Fibroblast of peridontal ligament (primary cell): ENCODE measurements at regions not wholly inside any gene's neighbourhood (a gene's known extent, or its start where the extent isn't known, plus 50 kb on each side); places are given as distances from the start of the nearest gene placed in this dataset.
A peak's percentile ranks its signal among the peaks of the same experiment; 100 is the strongest.
"Not testable (repeated sequence)": the region's sequence is repeated elsewhere in the genome, so short reads cannot be mapped to it uniquely, and the experiment has no call there.

Experiments used
- DNase-seq: peaks from one replicate; pipeline ENCODE4 v3.0.0-alpha.2; 2010; ENCODE audit errors: extremely low read depth

DNA sequence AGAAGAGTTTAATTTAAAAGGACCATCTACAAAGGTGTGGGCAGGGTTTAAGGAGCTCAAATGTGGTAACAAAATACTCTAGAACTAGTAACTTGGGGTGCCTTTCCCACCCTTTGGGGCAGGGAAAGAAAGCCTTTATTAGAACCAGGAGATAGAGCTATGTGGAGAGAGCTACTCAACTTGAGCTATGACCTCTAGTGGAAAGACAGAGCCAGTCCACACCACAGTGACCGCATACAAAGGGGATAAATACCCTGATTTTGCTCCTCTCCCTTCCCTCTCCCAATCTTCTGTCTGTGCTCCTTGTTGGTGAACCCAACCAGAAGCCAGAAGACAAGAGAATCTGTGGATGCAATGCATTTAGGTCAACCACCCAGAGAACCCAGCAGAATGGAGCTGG, 54.4 kb upstream of the JAK1 start:
- DNase-seq: peak; percentile 19

DNA sequence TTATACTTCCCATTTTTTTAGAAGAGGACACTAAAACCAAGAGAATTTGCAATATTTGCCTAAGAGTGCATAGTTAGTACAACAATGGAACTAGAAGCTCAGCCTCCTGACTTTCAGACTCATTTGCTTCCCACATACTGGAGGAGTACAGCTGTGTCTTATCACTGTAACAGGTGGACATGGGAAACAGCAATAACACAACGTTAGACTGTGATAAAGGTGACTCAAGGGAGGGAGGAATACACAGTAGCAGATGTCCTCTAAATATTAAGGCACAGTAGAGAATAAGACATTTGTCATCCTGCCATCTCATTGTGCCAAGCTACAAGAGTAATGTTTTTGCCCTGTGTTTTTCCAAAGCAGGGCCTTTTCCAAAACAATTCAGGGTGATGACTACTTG, 55.4 kb upstream of the JAK1 start:
- DNase-seq: no peak

DNA sequence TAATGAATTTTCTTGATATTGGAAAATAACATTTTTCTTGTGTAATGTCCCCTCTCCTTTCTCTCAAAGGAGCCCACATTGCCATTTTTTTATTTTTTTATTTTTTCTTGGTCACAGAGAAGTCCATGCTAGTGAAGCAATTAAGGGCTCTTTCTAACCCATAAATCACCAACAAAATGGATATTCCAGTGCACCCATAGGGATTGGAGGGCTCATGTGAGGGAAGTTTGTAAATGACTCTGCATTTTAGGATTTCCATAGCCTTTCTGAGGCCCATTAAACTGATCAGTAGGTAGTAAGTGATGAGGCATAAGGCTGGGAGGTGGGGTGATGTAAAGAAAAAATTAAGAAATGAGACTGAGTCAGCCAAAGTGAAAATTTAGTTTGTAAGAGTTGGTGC, 55.9 kb upstream of the JAK1 start:
- no peak for DNase-seq

DNA sequence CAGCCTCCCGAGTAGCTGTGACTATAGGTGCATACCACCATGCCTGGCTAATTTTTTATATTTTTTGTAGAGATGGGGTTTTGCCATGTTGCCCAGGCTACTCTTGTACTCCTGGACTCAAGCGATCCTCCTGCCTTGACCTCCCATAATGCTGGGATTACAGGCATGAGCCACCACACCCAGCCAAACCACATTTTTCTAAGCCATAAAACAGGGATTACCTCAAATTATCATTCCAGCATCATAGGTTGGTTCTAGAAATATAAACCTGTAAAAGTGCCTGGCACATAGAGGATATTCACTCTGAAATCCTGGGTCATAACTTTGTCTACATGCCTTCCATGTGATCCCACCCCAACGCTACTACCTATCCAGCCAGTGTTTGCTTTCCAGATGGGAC, 59.4 kb upstream of the JAK1 start:
- DNase-seq: no peak

DNA sequence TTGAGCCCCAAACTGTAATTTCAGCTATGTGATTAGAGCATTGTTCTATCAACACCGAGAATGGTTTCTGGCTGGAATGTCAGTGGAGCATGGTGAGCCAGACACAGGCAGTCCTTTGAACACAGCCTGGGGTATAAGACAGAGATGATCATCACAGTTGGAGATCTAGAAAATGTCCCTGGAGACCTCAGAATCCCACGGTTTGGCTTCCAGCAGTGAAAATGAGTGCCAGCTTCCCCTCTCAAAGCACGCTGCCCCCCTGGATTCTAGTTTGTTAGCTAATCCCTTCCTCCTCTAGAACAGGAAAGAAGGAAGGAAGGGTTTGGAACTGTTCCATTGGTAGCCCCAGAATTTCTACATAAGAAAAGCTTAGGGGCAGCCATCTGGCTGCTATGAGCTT, 59.9 kb upstream of the JAK1 start:
- DNase-seq: peak; percentile 13

DNA sequence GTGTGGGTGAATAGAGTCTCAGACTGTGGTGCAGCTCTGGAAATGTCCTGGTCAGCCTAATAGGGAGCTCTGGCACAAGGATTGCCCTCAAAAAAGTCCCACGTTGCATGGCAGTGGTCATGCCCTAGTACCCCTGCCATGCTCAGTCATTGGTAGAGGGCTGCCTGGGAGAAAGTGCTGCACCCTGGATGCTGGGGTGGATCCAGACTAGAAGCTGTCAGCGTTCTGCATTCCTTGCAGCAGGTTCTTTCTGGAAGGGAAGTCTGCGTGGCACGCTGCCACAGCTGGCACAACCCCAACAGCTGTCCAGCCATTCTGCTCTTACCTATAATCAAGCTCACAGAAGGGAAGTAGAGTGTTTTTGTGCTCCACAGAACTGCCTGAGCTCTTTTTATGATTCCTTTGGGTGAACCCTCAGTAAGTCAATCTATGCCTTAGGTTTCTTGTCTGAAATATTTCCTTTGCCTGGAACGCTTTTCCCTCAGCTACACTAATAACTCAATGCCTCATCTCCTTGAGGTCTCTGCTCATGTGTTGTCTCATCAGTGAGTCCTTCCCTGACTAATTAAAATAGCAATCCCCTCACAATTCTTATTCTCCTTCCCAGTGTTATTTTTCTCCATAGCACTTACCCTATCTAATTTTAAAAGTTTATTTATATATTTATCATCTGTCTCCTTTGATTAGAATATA, 61.5 kb upstream of the JAK1 start:
- DNase-seq: no peak

DNA sequence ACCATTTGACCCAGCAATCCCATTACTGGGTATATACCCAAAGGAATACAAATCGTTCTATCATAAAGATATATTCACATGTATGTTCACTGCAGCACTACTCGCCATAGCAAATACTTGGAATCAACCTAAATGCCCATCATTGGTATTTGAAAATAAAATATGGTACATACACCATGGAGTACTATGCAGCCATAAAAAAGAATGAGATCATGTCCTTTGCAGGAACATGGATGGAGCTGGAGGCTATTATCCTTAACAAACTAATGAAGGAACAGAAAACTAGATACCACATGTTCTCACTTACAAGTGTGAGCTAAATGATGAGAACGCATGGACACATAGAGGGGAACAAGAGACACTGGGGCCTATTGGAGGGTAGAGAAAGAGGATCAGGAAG, 63.1 kb upstream of the JAK1 start:
- not testable (repeated sequence) for DNase-seq

DNA sequence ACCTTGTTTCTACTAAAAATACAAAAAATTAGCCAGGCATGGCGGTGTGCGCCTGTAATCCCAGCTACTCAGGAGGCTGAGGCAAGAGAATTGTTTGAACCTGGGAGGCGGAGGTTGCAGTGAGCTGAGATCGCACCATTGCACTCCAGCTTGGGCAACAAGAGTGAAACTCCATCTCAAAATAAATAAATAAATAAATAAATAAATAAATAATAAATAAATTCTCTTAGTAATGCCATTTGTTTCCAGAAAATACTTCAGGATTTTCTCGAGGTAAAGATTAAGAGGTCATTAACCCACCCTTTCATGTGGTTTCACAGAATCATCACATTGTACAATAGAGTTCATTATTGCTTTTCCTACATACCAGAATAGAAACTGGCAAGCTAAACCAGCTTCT, 68.5 kb upstream of the JAK1 start:
- DNase-seq: not testable (repeated sequence)

DNA sequence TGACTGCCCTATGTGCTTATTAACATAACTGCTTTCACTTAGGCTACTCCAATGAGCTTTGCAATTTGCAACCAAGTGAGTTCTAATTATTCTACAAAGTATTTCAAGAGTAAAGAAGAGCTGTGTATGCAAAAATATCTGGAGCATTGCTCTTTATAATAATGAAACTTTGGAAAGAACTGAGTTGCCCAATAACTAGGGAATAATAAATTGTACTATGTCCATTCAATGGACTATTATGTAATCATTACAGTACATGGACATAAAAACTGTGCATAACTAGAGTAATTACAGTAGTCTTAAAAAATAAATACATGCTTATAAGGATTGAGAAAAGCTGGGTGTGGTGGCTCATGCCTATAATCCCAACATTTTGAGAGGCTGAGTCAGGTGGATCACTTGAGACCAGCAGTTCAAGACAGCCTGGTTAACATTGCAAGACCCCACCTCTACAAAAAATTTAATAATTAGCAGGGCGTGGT, 70.3 kb upstream of the JAK1 start:
- no peak for DNase-seq

DNA sequence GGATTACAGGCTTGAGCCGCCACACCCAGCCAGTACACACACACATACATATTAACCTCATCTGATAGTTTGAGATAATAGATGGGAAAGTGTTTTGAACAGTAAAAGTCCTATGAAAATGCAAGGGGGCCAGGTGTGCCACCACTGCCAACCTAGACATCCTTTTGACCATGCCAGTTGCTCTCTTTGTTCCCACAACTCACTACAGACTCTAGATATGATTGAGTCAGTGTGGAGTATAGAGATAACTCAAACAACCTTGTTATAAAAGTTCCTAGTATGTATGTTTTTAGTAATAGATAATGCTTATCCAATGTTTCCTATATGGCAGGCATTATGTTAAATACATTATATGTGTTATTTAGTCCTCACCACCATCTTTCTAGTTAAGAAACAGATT, 72.7 kb upstream of the JAK1 start:
- no peak for DNase-seq

DNA sequence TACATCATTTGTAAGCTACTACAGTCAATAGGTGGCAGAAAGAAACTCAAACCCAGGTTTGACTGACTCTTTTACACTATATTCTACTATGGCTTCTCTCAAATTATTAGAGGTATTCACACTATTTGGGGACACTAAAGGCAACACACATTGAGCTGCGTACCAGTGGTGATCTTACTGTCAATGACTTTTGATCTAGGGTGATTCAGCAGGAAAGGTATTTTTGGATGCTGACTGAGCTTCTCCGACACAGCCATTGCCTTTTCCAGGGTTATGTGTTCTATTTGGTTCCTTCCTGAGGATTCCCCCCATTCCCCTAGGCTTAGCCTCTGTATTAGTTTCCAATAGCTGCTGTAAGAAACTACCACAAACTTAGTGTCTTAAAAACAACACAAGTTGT, 73.2 kb upstream of the JAK1 start:
- DNase-seq: no peak

DNA sequence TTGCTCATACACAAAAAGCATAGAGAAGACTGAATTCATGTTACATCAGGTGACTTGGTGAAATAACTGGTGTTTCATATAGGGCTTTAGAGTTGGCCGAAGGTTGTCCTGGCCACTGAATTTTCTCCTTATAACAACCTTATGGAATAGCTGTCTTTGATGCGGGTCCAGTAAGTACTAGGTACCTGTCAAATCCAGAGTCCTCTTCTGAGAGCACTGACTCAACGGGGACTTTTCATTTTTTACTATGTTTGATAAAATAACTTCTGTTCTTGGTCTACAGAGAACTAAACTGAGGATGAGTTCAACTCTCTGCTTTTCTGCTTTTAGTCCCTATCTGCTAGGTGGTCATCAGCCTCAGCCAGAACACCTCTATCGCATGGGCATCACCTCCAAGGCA, 76.1 kb upstream of the JAK1 start:
- DNase-seq: no peak

DNA sequence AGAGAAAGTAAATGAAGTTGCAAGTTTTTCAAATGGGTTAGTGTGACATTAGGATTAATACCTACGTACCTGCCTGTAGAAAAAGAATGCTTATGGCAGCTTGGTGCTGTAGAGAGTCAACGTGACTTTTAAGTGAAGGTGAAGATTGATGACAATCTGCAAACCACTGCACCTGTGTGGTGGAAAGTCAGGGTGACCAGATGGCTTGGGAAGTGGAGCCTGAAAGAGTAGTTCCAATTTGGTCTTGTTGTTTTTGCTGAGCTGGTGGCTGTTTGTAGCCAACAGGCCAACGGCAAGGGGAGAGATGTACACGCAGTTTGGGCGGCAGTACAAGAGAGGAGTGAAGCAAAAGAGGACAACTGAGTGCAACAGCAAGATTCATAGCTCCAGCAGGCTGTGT, 78.1 kb upstream of the JAK1 start:
- no peak for DNase-seq

DNA sequence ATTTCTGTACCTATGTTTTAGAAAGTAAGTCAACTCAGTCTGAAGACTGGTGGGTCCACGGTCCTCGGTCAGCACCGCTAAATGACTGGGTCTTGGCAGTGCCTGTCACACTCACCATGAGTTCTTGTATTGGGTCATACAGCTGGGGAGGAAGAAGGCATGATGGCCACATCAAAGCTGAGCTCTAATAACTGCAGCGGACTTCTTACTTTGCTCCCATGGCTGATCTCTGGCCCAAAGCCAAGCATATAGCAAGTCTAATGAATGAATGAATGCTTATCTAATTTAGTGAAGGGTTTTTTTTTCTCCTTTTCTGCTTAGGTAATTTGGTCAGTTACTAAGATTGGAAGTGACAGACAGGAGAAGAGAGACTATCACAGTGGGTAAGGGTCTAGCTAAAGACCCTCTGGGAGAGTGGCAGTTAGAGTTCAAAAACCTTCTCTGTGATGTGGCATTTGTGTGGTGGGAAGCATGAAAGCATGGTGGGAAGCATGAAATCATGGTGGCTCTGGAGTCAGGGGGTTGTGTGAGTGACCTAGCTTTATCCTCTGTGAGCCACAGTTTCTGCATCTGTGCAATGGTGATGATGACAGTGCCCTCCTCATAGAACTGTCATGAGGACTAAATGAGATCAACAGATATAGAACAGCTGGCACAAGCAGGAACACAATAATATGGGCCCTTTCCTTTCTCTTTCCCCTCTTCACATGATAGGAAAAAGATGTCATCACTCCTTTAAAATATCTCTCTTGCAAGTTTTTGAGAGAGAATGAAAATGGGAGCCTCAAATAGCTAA, 78.9 kb upstream of the JAK1 start:
- DNase-seq: no peak

DNA sequence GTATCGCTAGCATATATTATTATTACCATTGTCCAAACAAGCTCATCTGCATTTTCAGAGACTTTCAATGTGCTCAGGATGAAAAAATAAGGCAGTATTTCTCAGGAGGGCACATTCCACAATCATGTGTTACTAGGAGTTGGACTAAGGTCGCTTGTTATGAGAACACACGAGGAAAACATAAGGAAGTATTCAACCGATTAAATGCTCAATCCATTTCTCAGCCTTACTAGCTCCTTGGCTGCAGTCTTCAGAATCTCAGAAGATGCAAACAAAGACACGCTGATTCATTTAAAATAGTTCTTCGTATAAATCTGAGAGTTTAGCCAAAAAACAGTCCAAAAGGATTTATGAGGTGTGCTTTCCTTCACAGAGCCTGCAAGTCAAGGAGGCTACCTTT, 82.0 kb upstream of the JAK1 start:
- DNase-seq: peak; percentile 56

DNA sequence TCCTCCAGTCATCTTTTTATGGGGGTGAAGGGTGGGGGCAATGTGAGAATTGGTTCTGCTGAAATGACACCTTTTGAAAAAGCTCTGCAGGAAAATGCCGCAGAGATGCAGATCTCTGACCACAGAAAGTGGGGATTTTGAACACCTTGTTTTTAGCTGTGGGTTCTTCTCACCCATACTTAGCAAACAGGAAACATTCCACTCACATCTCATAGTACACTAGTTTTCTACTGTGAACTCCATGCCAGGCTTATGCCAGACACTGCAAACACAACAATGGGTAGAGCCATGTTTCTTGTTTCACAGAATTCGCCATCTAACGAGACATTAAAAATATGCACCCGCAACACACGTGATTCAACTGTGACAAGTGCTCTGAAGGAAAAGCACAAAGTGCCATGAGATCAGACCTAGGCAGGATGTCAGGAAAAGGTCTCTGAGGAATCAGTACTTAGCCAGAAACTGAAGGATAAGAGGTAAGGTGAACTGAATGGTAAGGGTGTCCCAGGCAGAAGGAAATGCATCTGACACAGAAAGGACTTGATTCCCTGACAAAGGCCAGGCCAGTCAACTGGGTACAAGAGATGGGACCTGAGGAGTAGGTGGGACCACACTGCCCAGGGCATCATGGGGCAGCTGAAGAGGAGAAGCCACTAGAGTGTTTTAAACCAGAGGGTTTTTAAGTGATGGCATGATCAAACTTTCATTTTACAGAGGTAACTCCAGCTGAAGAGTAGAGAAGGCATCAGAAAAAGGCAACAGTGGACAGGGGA, 83.8 kb upstream of the JAK1 start:
- DNase-seq: no peak

DNA sequence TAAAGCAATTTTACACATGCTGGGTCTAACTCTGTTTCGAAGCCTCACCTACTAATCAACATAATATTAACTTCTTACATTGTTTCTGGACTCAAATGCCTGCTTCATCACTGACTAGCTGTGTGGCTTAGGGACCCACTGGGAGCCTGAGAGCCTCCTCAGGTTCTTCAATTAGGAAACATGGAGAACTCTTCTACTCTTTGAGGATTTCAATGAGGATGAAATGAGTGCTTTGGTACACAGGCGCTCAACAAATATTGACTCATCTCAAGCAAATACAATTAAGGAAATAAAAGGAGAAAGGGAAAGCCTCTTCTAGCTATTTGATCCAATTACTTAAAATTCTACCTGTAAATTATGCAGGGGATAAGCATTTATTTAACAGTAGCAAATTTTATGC, 84.4 kb upstream of the JAK1 start:
- DNase-seq: no peak

DNA sequence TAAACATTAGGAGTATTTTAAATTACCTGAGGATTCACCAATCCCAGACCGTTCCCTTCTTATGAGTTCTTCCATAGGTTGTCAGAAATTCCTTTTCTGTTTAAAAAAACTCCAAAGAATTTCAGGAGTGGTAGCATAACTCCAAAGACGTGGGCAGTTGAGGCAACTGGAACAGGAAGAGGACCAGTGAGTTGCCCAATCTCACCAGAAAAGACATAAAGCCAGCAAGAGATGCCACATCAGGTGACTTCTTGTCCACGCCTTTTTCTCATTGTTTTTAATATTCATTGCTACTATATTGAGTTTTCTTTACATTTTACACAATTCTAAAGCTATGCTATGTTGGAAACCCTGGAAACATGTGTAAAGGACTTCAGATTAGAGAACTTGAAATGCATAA, 88.1 kb upstream of the JAK1 start:
- DNase-seq: no peak

DNA sequence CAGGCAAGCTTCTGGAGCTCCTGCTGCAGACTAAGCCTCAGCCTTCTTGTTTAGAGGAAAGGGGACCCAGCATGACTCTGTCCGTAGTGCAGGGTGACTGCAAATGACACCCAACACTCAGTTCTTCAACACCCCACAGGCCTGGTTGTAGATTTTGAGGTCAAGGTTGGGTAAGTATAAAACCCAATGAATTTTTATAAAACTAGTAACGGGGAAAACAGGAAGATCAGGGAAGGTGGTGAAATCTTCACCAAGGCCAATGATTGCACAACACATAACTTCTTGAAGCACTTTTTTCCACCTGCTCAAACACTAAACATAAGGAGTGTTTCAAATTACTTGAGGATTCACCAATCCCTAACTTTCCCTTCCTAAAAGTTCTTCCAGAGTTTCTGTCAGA, 89.4 kb upstream of the JAK1 start:
- DNase-seq: no peak

DNA sequence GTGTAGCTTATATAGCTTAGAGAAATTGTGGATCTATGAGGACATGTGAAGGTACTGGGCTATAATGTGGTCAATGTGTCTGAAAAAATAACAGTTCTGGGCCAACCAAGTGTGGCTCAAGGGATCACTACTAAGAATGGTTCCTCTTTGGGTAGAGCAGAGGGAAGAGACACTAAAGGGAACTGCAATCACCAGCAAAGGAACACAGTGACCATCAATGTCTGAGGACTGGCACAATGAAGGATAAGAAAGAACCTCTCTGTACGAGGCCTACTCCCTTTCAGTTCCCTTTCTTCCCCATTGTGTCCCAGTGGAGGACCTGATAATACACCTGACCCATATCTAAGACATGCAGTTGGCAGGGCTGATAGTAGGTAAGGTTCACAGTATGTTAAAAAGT, 89.9 kb upstream of the JAK1 start:
- no peak for DNase-seq

DNA sequence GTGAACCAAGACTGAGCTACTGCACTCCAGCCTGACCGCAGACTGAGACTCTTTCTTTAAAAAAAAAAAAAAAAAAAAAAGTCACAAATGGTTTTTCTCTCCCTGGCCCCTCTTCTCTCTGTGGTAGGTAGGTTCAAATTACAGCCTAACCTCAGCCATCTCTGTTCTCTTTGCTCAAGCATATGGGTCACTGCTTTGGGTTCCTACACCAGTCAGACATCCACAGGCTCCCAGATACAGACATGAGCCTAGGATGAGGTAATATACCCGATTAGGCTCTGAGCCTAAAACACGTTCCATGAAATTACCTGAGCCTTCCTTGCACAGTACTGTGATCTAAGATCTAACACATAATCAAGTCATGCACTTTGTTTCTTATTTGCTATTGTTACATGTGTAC, 90.5 kb upstream of the JAK1 start:
- DNase-seq: no peak

DNA sequence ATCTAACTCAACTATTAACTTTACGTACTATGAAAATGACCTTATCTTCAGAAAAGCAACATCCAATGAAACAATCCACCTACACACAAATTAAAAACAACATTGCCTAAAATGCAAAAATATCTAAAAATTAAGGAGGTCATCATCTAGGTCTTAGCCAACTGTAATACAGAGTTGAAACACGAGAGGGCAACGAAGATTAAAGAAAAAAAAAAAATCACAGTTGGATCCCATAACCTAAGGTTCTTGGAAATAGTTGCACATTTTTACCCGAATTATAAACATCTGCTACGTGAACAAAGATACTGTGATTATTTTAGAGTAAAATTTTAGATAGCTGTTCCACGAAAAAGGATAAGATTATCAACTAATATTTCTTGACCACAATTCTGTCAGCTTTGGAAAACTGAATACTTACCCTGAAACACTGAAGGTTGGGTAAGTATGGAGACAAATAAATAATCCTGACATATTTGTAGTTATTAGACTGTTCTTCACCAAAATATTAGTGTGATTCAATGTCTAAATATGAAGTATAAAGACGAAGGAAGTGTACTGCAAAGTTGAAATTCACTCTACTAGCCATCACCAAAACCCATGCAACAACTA, 88.0 kb upstream of the AK4 start:
- peak; percentile 78 for DNase-seq
